ENCODE measurements at regions not wholly inside any gene's neighbourhood (a gene's known extent, or its start where the extent isn't known, plus 50 kb on each side); places are given as distances from the start of the nearest gene placed in this dataset.

DNA sequence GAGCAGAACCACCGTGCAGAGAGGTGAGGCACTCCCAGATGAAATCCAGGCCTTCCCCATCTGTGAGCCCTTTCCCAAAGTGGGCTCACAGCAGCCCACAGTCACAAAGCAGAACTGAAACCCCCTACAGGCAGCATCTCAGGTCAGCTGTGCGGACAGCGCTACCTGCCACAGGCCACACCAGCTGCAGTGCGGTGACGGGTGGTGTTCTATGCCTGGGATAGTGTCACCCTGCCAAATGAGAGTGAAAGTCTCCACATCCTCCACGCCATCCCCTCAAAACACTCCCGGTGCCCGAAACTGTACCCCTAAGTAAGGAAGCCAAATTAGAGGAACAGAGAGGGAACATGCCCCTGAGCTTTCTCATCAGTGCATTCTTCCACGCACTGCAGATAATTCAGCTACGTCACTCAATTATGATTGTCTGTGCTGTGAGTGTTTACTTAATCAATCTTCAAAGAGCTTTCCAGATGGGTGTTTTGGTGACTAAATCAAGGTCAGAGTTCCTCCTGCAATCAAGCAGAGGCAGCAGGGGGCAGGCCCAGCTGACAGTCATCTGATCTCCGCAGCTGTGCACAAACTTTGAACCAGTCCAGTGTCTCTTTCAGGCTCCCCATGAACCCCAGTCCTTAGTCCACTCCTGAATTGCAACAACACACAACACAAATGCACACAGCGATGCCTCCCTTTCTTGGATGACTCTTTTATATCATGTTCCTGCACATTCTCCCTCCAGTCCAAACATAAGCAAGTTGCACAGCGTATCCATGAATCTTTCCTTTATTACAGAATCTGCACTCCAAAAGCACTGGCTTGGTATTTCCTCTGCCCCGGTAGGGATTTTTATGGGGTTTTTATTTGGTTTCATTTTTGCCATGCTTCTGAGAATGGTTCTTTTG, 150.0 kb downstream of the TOMM20 start (continued):
- TF ChIP-seq, protein P1, sequence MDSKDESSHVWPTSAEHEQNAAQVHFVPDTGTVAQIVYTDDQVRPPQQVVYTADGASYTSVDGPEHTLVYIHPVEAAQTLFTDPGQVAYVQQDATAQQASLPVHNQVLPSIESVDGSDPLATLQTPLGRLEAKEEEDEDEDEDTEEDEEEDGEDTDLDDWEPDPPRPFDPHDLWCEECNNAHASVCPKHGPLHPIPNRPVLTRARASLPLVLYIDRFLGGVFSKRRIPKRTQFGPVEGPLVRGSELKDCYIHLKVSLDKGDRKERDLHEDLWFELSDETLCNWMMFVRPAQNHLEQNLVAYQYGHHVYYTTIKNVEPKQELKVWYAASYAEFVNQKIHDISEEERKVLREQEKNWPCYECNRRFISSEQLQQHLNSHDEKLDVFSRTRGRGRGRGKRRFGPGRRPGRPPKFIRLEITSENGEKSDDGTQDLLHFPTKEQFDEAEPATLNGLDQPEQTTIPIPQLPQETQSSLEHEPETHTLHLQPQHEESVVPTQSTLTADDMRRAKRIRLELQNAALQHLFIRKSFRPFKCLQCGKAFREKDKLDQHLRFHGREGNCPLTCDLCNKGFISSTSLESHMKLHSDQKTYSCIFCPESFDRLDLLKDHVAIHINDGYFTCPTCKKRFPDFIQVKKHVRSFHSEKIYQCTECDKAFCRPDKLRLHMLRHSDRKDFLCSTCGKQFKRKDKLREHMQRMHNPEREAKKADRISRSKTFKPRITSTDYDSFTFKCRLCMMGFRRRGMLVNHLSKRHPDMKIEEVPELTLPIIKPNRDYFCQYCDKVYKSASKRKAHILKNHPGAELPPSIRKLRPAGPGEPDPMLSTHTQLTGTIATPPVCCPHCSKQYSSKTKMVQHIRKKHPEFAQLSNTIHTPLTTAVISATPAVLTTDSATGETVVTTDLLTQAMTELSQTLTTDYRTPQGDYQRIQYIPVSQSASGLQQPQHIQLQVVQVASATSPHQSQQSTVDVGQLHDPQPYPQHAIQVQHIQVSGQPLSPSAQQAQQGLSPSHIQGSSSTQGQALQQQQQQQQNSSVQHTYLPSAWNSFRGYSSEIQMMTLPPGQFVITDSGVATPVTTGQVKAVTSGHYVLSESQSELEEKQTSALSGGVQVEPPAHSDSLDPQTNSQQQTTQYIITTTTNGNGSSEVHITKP (CRISPR knock-in tag; IDR thresholded peaks at IDR 0.05; ENCODE audit: low read depth): peak; percentile 75
- TF ChIP-seq SATB2 (CRISPR knock-in tag; IDR thresholded peaks at IDR 0.05): no peak
- TF ChIP-seq HOXA7 (CRISPR knock-in tag; IDR thresholded peaks at IDR 0.05): no peak
- TF ChIP-seq PHF20 (CRISPR knock-in tag; IDR thresholded peaks at IDR 0.05): no peak
- no peak for TF ChIP-seq CCAR2 (optimal IDR thresholded peaks at IDR 0.05; ENCODE audit: low read depth, low read length)
- TF ChIP-seq NR3C1 (CRISPR knock-in tag; IDR thresholded peaks at IDR 0.05): no peak
- TF ChIP-seq ZNF703 (CRISPR knock-in tag; IDR thresholded peaks at IDR 0.05; ENCODE audit: borderline replicate concordance): no peak
- TF ChIP-seq, protein P2, sequence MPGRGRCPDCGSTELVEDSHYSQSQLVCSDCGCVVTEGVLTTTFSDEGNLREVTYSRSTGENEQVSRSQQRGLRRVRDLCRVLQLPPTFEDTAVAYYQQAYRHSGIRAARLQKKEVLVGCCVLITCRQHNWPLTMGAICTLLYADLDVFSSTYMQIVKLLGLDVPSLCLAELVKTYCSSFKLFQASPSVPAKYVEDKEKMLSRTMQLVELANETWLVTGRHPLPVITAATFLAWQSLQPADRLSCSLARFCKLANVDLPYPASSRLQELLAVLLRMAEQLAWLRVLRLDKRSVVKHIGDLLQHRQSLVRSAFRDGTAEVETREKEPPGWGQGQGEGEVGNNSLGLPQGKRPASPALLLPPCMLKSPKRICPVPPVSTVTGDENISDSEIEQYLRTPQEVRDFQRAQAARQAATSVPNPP (CRISPR knock-in tag; IDR thresholded peaks at IDR 0.05): no peak
- TF ChIP-seq ZNF598 (CRISPR knock-in tag; IDR thresholded peaks at IDR 0.05; ENCODE audit: borderline replicate concordance): no peak; the same call in 1 of the 2 replicates
- TF ChIP-seq, protein P3, sequence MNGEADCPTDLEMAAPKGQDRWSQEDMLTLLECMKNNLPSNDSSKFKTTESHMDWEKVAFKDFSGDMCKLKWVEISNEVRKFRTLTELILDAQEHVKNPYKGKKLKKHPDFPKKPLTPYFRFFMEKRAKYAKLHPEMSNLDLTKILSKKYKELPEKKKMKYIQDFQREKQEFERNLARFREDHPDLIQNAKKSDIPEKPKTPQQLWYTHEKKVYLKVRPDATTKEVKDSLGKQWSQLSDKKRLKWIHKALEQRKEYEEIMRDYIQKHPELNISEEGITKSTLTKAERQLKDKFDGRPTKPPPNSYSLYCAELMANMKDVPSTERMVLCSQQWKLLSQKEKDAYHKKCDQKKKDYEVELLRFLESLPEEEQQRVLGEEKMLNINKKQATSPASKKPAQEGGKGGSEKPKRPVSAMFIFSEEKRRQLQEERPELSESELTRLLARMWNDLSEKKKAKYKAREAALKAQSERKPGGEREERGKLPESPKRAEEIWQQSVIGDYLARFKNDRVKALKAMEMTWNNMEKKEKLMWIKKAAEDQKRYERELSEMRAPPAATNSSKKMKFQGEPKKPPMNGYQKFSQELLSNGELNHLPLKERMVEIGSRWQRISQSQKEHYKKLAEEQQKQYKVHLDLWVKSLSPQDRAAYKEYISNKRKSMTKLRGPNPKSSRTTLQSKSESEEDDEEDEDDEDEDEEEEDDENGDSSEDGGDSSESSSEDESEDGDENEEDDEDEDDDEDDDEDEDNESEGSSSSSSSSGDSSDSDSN (CRISPR knock-in tag; IDR thresholded peaks at IDR 0.05): peak; percentile 47; the same call in 1 of the 2 replicates
- TF ChIP-seq IKZF1 (IDR thresholded peaks at IDR 0.05): no peak
- TF ChIP-seq GABPB1 (CRISPR knock-in tag; IDR thresholded peaks at IDR 0.05): peak; percentile 31; the same call in 1 of the 2 replicates
- TF ChIP-seq KDM5B (CRISPR knock-in tag; IDR thresholded peaks at IDR 0.05; ENCODE audit: borderline replicate concordance): no peak; the same call in 1 of the 2 replicates
- TF ChIP-seq ZFP36L1 (CRISPR knock-in tag; IDR thresholded peaks at IDR 0.05): no peak
- TF ChIP-seq, protein P4, sequence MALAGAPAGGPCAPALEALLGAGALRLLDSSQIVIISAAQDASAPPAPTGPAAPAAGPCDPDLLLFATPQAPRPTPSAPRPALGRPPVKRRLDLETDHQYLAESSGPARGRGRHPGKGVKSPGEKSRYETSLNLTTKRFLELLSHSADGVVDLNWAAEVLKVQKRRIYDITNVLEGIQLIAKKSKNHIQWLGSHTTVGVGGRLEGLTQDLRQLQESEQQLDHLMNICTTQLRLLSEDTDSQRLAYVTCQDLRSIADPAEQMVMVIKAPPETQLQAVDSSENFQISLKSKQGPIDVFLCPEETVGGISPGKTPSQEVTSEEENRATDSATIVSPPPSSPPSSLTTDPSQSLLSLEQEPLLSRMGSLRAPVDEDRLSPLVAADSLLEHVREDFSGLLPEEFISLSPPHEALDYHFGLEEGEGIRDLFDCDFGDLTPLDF (CRISPR knock-in tag; IDR thresholded peaks at IDR 0.05): no peak
- no peak for TF ChIP-seq ZNF850 (CRISPR knock-in tag; conservative IDR thresholded peaks at IDR 0.05)
- no peak for TF ChIP-seq ZNF432 (CRISPR knock-in tag; IDR thresholded peaks at IDR 0.05; ENCODE audit: borderline replicate concordance)
- no peak for TF ChIP-seq ZNF577 (CRISPR knock-in tag; IDR thresholded peaks at IDR 0.05; ENCODE audit: borderline replicate concordance, low read depth)
- TF ChIP-seq TGIF2 (CRISPR knock-in tag; IDR thresholded peaks at IDR 0.05): 0 out of 2 replicates have a peak, but pooled peaks have one; percentile 78
